ENCODE measurements at regions not wholly inside any gene's neighbourhood (a gene's known extent, or its start where the extent isn't known, plus 50 kb on each side); places are given as distances from the start of the nearest gene placed in this dataset.
A peak's percentile ranks its signal among the peaks of the same experiment; 100 is the strongest.

- Histone ChIP-seq H4K91ac (ENCODE audit: insufficient read depth, low read depth, low read length) (peak overlapping the region; percentile 62), H2BK20ac (ENCODE audit: low read depth, low read length) (peak overlapping the region; percentile 86), H3K27ac (ENCODE audit: insufficient read depth, low read length) (peak overlapping the region; percentile 96), H3K36me3 (ENCODE audit: control insufficient read depth, insufficient read depth, low read length) (no peaks in the 10 kb centered on the region), H4K5ac (ENCODE audit: low read depth, low read length) (peak overlapping the region; percentile 87), H3K23ac (ENCODE audit: low read depth, low read length) (peak overlapping the region; percentile 80), H3K14ac (replicated peaks; ENCODE audit: low read depth, low read length) (peak overlapping the region; percentile 90), H2AK5ac (ENCODE audit: low read depth, low read length) (peak overlapping the region; percentile 41), H3K56ac (ENCODE audit: extremely low read depth, insufficient read depth, low read length) (peak overlapping the region; percentile 31; the same call in 1 of the 2 replicates), H3K9me3 (ENCODE audit: control insufficient read depth, insufficient read depth, low read length) (no peaks in the 10 kb centered on the region), H3K4me1 (ENCODE audit: control insufficient read depth, insufficient read depth, low read length) (peaks cover 17% of the 10 kb centered on the region), H3K9ac (ENCODE audit: low read depth, low read length) (peak overlapping the region; percentile 57; the same call in 1 of the 2 replicates), H3K4ac (ENCODE audit: low read depth, low read length) (peak overlapping the region; percentile 79), H2BK15ac (ENCODE audit: low read depth, low read length) (peak overlapping the region; percentile 75), H3K9me1 (ENCODE audit: insufficient read depth, low read length) (peaks cover 4% of the 10 kb centered on the region), H2AFZ (replicated peaks; ENCODE audit: low read length, poor library complexity) (peak overlapping the region; percentile 73), H3K4me2 (ENCODE audit: low read depth, low read length) (peak overlapping the region; percentile 38; the same call in 1 of the 2 replicates), H4K8ac (ENCODE audit: low read depth in 2 of 2, low read length in 2 of 2) (peak overlapping the region; percentile 79 to 91), H2BK5ac (ENCODE audit: low read depth, low read length, poor library complexity, severe bottlenecking) (peak overlapping the region; percentile 89), H3K27me3 (ENCODE audit: control insufficient read depth, insufficient read depth, low read length) (no peaks in the 10 kb centered on the region), H2BK120ac (ENCODE audit: low read depth, low read length) (peak overlapping the region; percentile 95), H3K18ac (ENCODE audit: low read depth, low read length) (peak overlapping the region; percentile 91), H3K79me1 (ENCODE audit: low read depth in 1 of 2, low read length in 2 of 2) (peaks cover 0 to 5% of the 10 kb centered on the region in 2 experiments; a peak in 2 of 4 replicates), H2AK9ac (replicated peaks; ENCODE audit: low read depth, low read length, poor library complexity) (peak overlapping the region; percentile 56), H4K20me1 (ENCODE audit: insufficient read depth, low read length) (no peaks in the 10 kb centered on the region), H3K4me3 (ENCODE audit: insufficient read depth, low read depth, low read length) (no peak overlapping the region)
- POLR2A ChIA-PET (ENCODE audit: unreplicated experiment) = interaction anchor here (0.8 kb wide), 1 partner anchor 78 kb away, joined by 5 read pairs; the partner anchor contains the start of gene HIF1A
- TF ChIP-seq FOS (IDR thresholded peaks at IDR 0.05; ENCODE audit: low read depth, low read length) = no peak
- TF ChIP-seq ELK1 (IDR thresholded peaks at IDR 0.05; ENCODE audit: borderline replicate concordance, low read depth, low read length) = no peak
- TF ChIP-seq MXI1 (IDR thresholded peaks at IDR 0.05; ENCODE audit: borderline replicate concordance, low read depth, low read length) = no peak
- no peak for TF ChIP-seq MAFK (IDR thresholded peaks at IDR 0.05; ENCODE audit: low read depth, low read length)
- TF ChIP-seq BHLHE40 (IDR thresholded peaks at IDR 0.05; ENCODE audit: low read depth, low read length) = no peak
- TF ChIP-seq RCOR1 (IDR thresholded peaks at IDR 0.05; ENCODE audit: insufficient replicate concordance, low read length) = peak; percentile 85
- no peak for TF ChIP-seq NFE2L2 (IDR thresholded peaks at IDR 0.05; ENCODE audit: low read depth, low read length)
- BruUV-seq (replicated peaks) = no TSS peak
- in situ Hi-C loops (cut with MboI; ENCODE audit: low sequenced_read_pairs) = no loop called here
- DNase-seq (peak; percentile 89), ATAC-seq (ENCODE audit: low read depth) (peak; percentile 64)
- dilution Hi-C loops (cut with HindIII; ENCODE audit: low sequenced_read_pairs, unreplicated experiment) = no loop called here
- WGBS, 2 experiments (ENCODE audit: extremely low coverage in 2 of 2, insufficient read length in 1 of 2) = no CpG with 5 or more reads among the region's 4 CpGs
- CTCF ChIA-PET = no interaction called here
- intact Hi-C loops (cut with micrococcal nuclease) = no loop called here
These were observed 78.7 kb upstream of the HIF1A start for GRCh38 chr14:61616524-61617185.
